A673 (cell line): ENCODE measurements at regions not wholly inside any gene's neighbourhood (a gene's known extent, or its start where the extent isn't known, plus 50 kb on each side); places are given as distances from the start of the nearest gene placed in this dataset.

ENCODE experiments used
- BruUV-seq: library from RNA; stranded (reverse); fragments of 400-500 nt; replicated peaks from 2 replicates; lab custom pipeline; 2021; lab: Mats Ljungman, UMichigan
- CTCF ChIA-PET: fragments of 300-600 bp; sonication (Branson Sonifier 250); formaldehyde crosslinking; loops from one replicate; lab custom pipeline; 2022; ENCODE audit warnings: antibody characterized with exemption; lab: Charles Lee
- POLR2A ChIA-PET: fragments of 300-600 bp; sonication (Branson Sonifier 250); formaldehyde crosslinking; loops from one replicate; lab custom pipeline; 2022; ENCODE audit warnings: antibody characterized with exemption; ENCODE audit not compliant: low non-redundant PET; lab: Charles Lee
- DNase-seq: peaks from one replicate; pipeline ENCODE4 v3.0.0-alpha.2; 2015; ENCODE audit warnings: low spot score
- H3K27ac ChIP-seq: fragments of 200-600 bp; sonication (generic); 2 replicates; pipeline ENCODE4 v1.5.1; 2016; ENCODE audit warnings: mixed run types, low read depth, mild to moderate bottlenecking, mixed read lengths, antibody characterized with exemption, low read length; ENCODE audit not compliant: poor library complexity, severe bottlenecking
- H3K27me3 ChIP-seq: fragments of 200-600 bp; sonication (generic); replicated peaks from 2 replicates; pipeline ENCODE4 v1.6.1; 2017; ENCODE audit warnings: mixed run types, low read depth, mild to moderate bottlenecking, mixed read lengths, antibody characterized with exemption, low read length; ENCODE audit not compliant: insufficient read depth, poor library complexity
- H3K36me3 ChIP-seq: fragments of 200-600 bp; sonication (generic); 2 replicates; pipeline ENCODE4 v1.6.1; 2016; ENCODE audit warnings: mixed run types, mild to moderate bottlenecking, mixed read lengths, antibody characterized with exemption, low read length; ENCODE audit not compliant: insufficient read depth, poor library complexity, severe bottlenecking
- H3K4me1 ChIP-seq: fragments of 200-600 bp; sonication (generic); 2 replicates; pipeline ENCODE4 v1.6.1; 2017; ENCODE audit warnings: mixed run types, mild to moderate bottlenecking, mixed read lengths, antibody characterized with exemption, low read length; ENCODE audit not compliant: insufficient read depth, poor library complexity, severe bottlenecking
- H3K4me3 ChIP-seq: fragments of 200-600 bp; sonication (generic); 2 replicates; pipeline ENCODE4 v1.5.1; 2016; ENCODE audit warnings: low read depth, mixed run types, mild to moderate bottlenecking, mixed read lengths, low read length; ENCODE audit not compliant: poor library complexity, severe bottlenecking
- H3K9me3 ChIP-seq: fragments of 200-600 bp; sonication (generic); 2 replicates; pipeline ENCODE4 v1.6.1; 2016; ENCODE audit warnings: mixed run types, low read depth, mild to moderate bottlenecking, mixed read lengths, antibody characterized with exemption, low read length; ENCODE audit not compliant: poor library complexity, severe bottlenecking
- EZH2 ChIP-seq: fragments of 200-600 bp; sonication (generic); IDR thresholded peaks from 2 replicates; pipeline ENCODE4 v1.6.1; 2017; ENCODE audit warnings: borderline replicate concordance, low read depth, mild to moderate bottlenecking, mixed read lengths, antibody characterized with exemption, low read length; ENCODE audit not compliant: poor library complexity, severe bottlenecking
- intact Hi-C: fragments of 100-400 bp; cut with micrococcal nuclease; formaldehyde crosslinking; loops from one replicate; pipeline ENCODE4 v1.10.0; 2022; ENCODE audit not compliant: unreplicated experiment
- TF ChIP-seq, protein P1 (sequence below): fragments of 300-800, 200-600 bp; sonication (generic); conservative IDR thresholded peaks from 2 replicates; pipeline ENCODE4 v1.5.1; 2017; ENCODE audit warnings: low read depth, mild to moderate bottlenecking, antibody characterized with exemption, low read length, moderate library complexity, mixed read lengths

DNA sequence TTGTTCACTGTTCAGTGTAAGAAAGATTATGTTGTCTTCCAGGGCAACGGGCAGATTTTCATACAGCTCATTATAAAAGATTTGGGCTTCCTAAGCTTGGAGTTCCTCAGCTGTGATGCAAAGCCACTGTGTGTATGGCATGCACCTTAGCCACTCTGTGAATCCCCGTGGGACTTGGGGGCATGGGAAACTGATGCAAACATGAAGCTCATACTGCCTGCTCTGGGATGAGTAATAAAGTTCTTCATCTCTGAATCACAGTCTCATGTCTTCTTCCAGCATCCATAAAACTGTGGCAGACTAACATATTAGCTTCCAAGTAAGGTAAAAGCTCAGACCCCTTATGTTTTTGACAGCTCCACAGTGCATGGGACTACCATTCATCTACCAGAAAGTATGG, 154.3 kb upstream of the RORA start:
- H3K4me1 ChIP-seq: no peaks in the 10 kb centered on the region
- ChIA-PET POLR2A (no interaction called here), CTCF (no interaction called here)
- no peaks in the 10 kb centered on the region for H3K36me3 ChIP-seq
- H3K4me3 ChIP-seq: no peak overlapping the region
- H3K27ac ChIP-seq: no peak overlapping the region
- H3K27me3 ChIP-seq: no peaks in the 10 kb centered on the region
- DNase-seq: no peak
- intact Hi-C loops: no loop called here
- no peaks in the 10 kb centered on the region for H3K9me3 ChIP-seq
- BruUV-seq: no TSS peak
- TF ChIP-seq EZH2: no peak
- TF ChIP-seq, protein P1, sequence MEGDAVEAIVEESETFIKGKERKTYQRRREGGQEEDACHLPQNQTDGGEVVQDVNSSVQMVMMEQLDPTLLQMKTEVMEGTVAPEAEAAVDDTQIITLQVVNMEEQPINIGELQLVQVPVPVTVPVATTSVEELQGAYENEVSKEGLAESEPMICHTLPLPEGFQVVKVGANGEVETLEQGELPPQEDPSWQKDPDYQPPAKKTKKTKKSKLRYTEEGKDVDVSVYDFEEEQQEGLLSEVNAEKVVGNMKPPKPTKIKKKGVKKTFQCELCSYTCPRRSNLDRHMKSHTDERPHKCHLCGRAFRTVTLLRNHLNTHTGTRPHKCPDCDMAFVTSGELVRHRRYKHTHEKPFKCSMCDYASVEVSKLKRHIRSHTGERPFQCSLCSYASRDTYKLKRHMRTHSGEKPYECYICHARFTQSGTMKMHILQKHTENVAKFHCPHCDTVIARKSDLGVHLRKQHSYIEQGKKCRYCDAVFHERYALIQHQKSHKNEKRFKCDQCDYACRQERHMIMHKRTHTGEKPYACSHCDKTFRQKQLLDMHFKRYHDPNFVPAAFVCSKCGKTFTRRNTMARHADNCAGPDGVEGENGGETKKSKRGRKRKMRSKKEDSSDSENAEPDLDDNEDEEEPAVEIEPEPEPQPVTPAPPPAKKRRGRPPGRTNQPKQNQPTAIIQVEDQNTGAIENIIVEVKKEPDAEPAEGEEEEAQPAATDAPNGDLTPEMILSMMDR: no peak

DNA sequence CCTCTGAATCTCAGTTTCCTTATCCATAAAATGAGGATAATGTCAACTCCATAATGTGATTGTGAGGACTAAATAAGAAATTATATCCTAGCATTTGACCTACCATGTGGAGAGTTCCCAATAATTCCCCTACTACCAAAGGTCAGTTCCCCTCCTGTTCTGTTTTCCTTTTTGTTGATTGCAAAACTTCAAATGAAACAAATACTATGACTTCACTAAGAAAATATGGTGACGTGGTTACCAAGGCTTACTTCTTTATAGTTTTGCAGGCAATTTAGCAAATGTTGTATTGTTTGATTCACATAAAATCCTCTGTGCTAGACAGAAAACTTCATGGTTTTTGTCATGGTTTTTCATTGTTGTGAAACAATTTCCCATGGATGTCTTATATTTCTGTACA, 153.8 kb upstream of the RORA start:
- Histone ChIP-seq H3K4me3 (no peak overlapping the region), H3K36me3 (no peaks in the 10 kb centered on the region), H3K27me3 (no peaks in the 10 kb centered on the region), H3K9me3 (no peaks in the 10 kb centered on the region), H3K27ac (no peak overlapping the region), H3K4me1 (no peaks in the 10 kb centered on the region)
- intact Hi-C loops: no loop called here
- DNase-seq: no peak
- ChIA-PET POLR2A (no interaction called here), CTCF (no interaction called here)
- no TSS peak for BruUV-seq
- no peak for TF ChIP-seq EZH2
- TF ChIP-seq, protein P1: no peak

DNA sequence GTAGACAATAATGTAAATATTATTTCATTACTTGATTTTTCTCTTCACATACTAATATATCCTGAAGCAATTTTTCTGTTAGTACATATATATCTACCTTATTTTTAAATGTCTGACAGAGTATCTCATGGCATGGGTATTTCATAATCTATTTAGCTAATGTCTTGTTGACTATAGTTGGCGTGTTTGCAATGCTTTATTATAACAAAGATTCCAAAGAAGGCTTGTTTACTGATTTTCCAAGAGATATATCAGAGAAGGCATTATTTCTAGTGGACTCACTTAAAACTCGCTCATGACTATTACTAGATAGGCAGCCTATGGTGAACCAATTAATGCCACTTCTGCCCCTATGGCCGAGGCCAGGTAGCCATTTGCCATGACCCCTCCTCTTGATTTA, 152.4 kb upstream of the RORA start:
- Histone ChIP-seq H3K27me3 (no peaks in the 10 kb centered on the region), H3K4me1 (no peaks in the 10 kb centered on the region), H3K4me3 (no peak overlapping the region), H3K27ac (no peak overlapping the region), H3K9me3 (no peaks in the 10 kb centered on the region), H3K36me3 (no peaks in the 10 kb centered on the region)
- BruUV-seq: no TSS peak
- intact Hi-C loops: no loop called here
- TF ChIP-seq EZH2: no peak
- TF ChIP-seq, protein P1: no peak
- CTCF ChIA-PET: no interaction called here
- POLR2A ChIA-PET: no interaction called here
- no peak for DNase-seq
